ENCODE measurements at regions not wholly inside any gene's neighbourhood (a gene's known extent, or its start where the extent isn't known, plus 50 kb on each side); places are given as distances from the start of the nearest gene placed in this dataset.

- TF ChIP-seq SMAD3 (CRISPR knock-in tag; IDR thresholded peaks at IDR 0.05; ENCODE audit: borderline replicate concordance), result no peak
- TF ChIP-seq, protein P1, sequence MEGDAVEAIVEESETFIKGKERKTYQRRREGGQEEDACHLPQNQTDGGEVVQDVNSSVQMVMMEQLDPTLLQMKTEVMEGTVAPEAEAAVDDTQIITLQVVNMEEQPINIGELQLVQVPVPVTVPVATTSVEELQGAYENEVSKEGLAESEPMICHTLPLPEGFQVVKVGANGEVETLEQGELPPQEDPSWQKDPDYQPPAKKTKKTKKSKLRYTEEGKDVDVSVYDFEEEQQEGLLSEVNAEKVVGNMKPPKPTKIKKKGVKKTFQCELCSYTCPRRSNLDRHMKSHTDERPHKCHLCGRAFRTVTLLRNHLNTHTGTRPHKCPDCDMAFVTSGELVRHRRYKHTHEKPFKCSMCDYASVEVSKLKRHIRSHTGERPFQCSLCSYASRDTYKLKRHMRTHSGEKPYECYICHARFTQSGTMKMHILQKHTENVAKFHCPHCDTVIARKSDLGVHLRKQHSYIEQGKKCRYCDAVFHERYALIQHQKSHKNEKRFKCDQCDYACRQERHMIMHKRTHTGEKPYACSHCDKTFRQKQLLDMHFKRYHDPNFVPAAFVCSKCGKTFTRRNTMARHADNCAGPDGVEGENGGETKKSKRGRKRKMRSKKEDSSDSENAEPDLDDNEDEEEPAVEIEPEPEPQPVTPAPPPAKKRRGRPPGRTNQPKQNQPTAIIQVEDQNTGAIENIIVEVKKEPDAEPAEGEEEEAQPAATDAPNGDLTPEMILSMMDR (IDR thresholded peaks at IDR 0.05), result no peak
- no peak for TF ChIP-seq FOXK1 (CRISPR knock-in tag; IDR thresholded peaks at IDR 0.05)
- TF ChIP-seq NR2C2 (CRISPR knock-in tag; IDR thresholded peaks at IDR 0.05), result no peak
- TF ChIP-seq, protein P2, sequence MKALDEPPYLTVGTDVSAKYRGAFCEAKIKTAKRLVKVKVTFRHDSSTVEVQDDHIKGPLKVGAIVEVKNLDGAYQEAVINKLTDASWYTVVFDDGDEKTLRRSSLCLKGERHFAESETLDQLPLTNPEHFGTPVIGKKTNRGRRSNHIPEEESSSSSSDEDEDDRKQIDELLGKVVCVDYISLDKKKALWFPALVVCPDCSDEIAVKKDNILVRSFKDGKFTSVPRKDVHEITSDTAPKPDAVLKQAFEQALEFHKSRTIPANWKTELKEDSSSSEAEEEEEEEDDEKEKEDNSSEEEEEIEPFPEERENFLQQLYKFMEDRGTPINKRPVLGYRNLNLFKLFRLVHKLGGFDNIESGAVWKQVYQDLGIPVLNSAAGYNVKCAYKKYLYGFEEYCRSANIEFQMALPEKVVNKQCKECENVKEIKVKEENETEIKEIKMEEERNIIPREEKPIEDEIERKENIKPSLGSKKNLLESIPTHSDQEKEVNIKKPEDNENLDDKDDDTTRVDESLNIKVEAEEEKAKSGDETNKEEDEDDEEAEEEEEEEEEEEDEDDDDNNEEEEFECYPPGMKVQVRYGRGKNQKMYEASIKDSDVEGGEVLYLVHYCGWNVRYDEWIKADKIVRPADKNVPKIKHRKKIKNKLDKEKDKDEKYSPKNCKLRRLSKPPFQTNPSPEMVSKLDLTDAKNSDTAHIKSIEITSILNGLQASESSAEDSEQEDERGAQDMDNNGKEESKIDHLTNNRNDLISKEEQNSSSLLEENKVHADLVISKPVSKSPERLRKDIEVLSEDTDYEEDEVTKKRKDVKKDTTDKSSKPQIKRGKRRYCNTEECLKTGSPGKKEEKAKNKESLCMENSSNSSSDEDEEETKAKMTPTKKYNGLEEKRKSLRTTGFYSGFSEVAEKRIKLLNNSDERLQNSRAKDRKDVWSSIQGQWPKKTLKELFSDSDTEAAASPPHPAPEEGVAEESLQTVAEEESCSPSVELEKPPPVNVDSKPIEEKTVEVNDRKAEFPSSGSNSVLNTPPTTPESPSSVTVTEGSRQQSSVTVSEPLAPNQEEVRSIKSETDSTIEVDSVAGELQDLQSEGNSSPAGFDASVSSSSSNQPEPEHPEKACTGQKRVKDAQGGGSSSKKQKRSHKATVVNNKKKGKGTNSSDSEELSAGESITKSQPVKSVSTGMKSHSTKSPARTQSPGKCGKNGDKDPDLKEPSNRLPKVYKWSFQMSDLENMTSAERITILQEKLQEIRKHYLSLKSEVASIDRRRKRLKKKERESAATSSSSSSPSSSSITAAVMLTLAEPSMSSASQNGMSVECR (CRISPR knock-in tag; IDR thresholded peaks at IDR 0.05; ENCODE audit: borderline replicate concordance), result no peak
- TF ChIP-seq, protein P3, sequence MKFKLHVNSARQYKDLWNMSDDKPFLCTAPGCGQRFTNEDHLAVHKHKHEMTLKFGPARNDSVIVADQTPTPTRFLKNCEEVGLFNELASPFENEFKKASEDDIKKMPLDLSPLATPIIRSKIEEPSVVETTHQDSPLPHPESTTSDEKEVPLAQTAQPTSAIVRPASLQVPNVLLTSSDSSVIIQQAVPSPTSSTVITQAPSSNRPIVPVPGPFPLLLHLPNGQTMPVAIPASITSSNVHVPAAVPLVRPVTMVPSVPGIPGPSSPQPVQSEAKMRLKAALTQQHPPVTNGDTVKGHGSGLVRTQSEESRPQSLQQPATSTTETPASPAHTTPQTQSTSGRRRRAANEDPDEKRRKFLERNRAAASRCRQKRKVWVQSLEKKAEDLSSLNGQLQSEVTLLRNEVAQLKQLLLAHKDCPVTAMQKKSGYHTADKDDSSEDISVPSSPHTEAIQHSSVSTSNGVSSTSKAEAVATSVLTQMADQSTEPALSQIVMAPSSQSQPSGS (CRISPR knock-in tag; IDR thresholded peaks at IDR 0.05; ENCODE audit: borderline replicate concordance, low read depth), result no peak
- TF ChIP-seq ESRRA (CRISPR knock-in tag; IDR thresholded peaks at IDR 0.05; ENCODE audit: borderline replicate concordance), result no peak
Observed at GRCh38 chr1:14519976-14520375, 78.5 kb upstream of the KAZN start.
